Prostate gland (tissue), 1 donor: ENCODE measurements at regions not wholly inside any gene's neighbourhood (a gene's known extent, or its start where the extent isn't known, plus 50 kb on each side); places are given as distances from the start of the nearest gene placed in this dataset.

Experiments used
- POLR2A ChIP-seq: fragments of 450-650 bp; IDR thresholded peaks from one replicate; pipeline ENCODE4 v1.6.1; 2016; ENCODE audit warnings: antibody characterized with exemption, mild to moderate bottlenecking
- POLR2AphosphoS5 ChIP-seq: sonication (generic); formaldehyde crosslinking; IDR thresholded peaks from one replicate; pipeline ENCODE4 v1.6.1; 2017; ENCODE audit warnings: antibody characterized with exemption

DNA sequence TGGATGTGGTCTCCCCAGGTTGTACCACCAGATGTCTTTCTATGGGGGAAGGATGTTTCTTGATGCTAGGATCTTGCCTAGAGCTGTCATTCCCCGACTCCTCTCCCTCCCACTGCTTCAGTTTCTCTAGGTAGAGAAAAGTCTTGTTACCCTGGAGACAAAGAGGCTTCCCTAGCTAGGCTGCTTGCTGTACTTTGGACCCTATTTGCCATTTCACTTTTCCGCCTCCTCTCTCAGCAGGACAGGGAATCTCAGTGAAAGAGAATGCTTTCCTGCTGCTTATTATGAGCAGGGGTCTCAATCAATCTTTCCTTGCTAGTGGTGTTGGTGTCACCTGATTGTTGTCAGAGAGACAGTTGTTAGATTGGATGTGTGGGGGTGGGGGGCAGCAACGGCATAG is 818.8 kb upstream of the GYPC start:
- TF ChIP-seq POLR2A (no peak), POLR2AphosphoS5 (no peak)
